ENCODE measurements at regions not wholly inside any gene's neighbourhood (a gene's known extent, or its start where the extent isn't known, plus 50 kb on each side); places are given as distances from the start of the nearest gene placed in this dataset.
"Not testable (repeated sequence)": the region's sequence is repeated elsewhere in the genome, so short reads cannot be mapped to it uniquely, and the experiment has no call there.

DNA sequence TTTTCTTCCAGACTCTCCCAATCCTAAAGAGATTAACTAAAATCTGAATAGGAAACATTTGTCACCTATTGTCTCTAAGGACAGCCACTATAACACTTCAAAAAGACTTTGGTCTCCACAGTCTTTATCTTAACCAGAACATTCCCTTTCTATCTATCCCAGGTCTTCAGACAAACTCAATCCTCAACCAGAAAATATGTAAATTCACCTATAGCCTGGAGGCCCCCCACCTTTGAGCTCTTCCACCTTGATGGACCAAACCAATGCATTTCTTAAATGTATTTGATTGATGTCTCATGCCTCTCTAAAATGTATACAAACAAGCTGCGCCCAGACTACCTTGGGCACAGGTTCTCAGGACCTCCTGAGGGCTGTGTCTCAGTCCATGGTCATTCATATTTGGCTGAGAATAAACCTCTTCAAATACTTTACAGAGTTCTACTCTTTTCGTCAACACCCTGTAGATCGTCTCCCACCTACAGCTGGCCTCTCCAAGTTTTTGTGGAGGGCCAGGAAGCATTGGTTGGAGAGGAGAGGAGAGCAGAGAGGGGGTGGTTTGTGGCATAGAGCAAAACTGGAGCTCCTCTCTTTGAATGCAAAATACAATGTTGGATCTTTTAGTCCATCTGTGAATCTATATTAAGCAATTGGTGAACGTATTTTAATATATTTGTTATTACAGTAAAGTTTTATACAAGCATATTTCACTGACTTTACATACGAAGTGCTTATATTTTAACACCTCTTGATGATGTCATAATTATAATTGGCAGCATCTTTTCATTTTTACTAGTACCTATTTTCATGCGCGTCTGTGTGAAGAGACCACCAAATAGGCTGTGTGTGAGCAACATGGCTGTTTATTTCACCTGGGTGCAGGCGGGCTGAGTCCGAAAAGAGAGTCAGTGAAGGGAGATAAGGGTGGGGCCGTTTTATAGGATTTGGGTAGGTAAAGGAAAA is 230.7 kb upstream of the DUSP10 start:
- no peak for DNase-seq (ENCODE audit: low read depth in 3 of 3, low spot score in 1 of 3)

DNA sequence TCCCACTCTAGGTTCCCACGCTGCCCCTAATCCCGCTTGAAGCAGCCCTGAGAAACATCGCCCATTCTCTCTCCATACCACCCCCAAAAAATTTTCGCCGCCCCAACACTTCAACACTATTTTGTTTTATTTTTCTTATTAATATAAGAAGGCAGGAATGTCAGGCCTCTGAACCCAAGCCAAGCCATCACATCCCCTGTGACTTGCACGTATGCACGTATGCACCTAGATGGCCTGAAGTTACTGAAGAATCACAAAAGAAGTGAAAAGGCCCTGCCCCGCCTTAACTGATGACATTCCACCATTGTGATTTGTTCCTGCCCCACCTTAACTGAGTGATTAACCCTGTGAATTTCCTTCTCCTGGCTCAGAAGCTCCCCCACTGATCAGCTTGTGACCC is 229.1 kb upstream of the DUSP10 start:
- DNase-seq (ENCODE audit: low read depth in 3 of 3, low spot score in 1 of 3), result not testable (repeated sequence)

GRCh38 chr1:221969298-221969858 is 227.5 kb upstream of the DUSP10 start:
- DNase-seq (ENCODE audit: low read depth in 3 of 3, low spot score in 1 of 3), result not testable (repeated sequence)

GRCh38 chr1:221967538-221967937 is 225.6 kb upstream of the DUSP10 start:
- not testable (repeated sequence) for DNase-seq (ENCODE audit: low read depth in 3 of 3, low spot score in 1 of 3)

GRCh38 chr1:221966888-221967287 is 225.0 kb upstream of the DUSP10 start:
- DNase-seq (ENCODE audit: low read depth in 3 of 3, low spot score in 1 of 3), result not testable (repeated sequence)

- DNase-seq (ENCODE audit: low read depth in 3 of 3, low spot score in 1 of 3), result not testable (repeated sequence)
These were observed 224.0 kb upstream of the DUSP10 start for GRCh38 chr1:221965891-221966290.

DNA sequence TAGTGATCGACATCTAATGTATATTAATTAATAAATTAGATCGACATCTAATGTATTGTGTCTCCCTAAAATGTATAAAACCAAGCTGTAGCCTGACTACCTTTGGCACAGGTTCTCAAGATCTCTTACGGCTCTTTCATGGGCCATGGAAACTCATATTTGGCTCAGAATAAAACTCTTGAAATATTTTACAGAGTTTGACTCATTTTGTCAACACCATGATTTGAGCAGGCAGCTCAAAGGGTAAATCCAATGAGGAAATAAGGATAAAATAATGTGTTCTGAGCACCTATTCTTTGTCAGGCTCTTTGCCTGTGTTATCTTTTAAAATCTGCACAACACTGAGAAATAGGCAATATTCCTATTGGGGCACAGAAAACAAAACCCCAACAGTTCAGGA is 223.4 kb upstream of the DUSP10 start:
- DNase-seq (ENCODE audit: low read depth in 3 of 3, low spot score in 1 of 3), result no peak

GRCh38 chr1:221963742-221964141 is 221.9 kb upstream of the DUSP10 start:
- DNase-seq (ENCODE audit: low read depth in 3 of 3, low spot score in 1 of 3), result no peak

- no peak for DNase-seq (ENCODE audit: low read depth in 3 of 3, low spot score in 1 of 3)
These were observed 220.5 kb upstream of the DUSP10 start for GRCh38 chr1:221962385-221962784.

DNA sequence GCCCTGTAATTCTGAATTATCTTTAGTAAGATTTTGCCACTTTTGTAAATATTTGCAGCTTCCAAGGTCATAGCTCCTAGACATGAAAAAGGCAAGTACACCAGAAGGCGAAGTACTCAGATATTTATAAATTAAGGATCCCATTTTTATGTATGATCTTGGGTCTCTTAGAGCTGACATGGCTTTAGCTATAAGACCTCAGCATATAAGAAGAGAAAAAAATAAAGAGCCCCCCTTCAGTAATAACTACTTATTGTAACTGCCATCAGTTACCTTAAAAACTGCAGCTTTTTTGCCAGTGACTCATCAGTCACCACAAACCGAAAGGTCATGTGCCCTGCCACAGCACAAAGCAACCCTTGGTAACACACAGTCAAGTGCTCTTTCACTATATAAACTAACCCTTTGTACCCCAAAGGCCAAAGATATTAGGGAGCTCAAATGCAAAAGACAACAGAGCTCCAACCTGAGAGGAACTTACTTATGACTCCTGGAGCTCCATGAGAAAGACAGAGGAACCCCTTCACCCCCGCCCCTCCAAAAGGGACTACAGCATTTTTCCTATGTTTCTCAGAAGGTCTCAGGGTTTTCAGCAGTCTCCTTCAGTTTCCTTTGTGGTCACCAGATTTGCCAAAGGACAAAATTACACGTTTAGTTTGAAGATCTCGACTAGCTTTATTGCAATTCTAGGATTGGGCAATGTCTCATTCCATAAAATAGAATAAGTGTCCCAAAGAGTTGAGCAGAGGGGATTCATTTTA is 219.8 kb upstream of the DUSP10 start:
- no peak for DNase-seq (ENCODE audit: low read depth in 3 of 3, low spot score in 1 of 3)

DNA sequence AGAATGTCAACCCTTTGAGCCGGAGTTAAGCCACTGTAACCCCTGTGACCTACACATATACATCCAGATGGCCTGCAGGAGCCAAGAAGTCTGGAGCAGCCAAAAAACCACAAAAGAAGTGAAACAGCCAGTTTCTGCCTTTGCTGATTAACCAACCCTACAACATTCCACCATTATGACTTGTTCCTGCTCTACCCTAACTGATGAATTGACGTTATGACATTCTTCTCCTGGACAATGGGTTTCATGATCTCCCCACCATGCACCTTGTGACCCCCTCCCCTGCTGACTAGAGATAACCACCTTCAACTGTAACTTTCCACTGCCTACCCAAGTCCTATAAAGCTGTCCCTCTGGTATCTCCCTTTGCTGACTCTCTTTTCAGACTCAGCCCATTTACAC is 216.3 kb upstream of the DUSP10 start:
- not testable (repeated sequence) for DNase-seq (ENCODE audit: low read depth in 3 of 3, low spot score in 1 of 3)

- DNase-seq (ENCODE audit: low read depth in 3 of 3, low spot score in 1 of 3), result not testable (repeated sequence)
These were observed 215.5 kb upstream of the DUSP10 start for GRCh38 chr1:221957350-221957749.

DNA sequence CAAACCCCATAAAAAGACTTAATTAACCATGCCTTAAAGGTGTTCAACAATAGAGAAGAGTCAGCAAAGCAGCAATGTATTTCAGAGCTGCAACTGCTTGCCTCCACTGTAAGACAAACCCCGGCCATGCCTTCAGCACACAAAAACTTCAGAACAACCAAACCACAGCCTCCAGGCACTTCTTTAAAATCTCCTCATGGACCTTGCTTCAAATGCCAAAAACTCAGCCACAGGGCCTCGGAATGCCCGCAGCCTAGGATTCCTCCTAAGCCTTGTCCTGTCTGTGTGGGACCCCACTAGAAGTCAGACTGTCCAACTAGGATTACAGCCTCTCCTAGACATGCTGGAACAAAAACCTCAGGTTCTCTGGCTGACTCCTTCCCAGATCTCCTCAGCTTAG is 208.1 kb upstream of the DUSP10 start:
- DNase-seq (ENCODE audit: low read depth in 3 of 3, low spot score in 1 of 3), result no peak

- DNase-seq (ENCODE audit: low read depth in 3 of 3, low spot score in 1 of 3), result no peak
These were observed 206.6 kb upstream of the DUSP10 start for GRCh38 chr1:221948459-221948858.

- no peak for DNase-seq (ENCODE audit: low read depth in 3 of 3, low spot score in 1 of 3)
These were observed 205.8 kb upstream of the DUSP10 start for GRCh38 chr1:221947731-221948130.

- DNase-seq (ENCODE audit: low read depth in 3 of 3, low spot score in 1 of 3), result no peak
These were observed 204.9 kb upstream of the DUSP10 start for GRCh38 chr1:221946768-221947167.

GRCh38 chr1:221945669-221946068 is 203.8 kb upstream of the DUSP10 start:
- DNase-seq (ENCODE audit: low read depth in 3 of 3, low spot score in 1 of 3), result no peak

- DNase-seq (ENCODE audit: low read depth in 3 of 3, low spot score in 1 of 3), result no peak
These were observed 202.5 kb upstream of the DUSP10 start for GRCh38 chr1:221944247-221944870.

- DNase-seq (ENCODE audit: low read depth in 3 of 3, low spot score in 1 of 3), result no peak
These were observed 198.7 kb upstream of the DUSP10 start for GRCh38 chr1:221940631-221941030.

GRCh38 chr1:221939607-221940006 is 197.7 kb upstream of the DUSP10 start:
- DNase-seq (ENCODE audit: low read depth in 3 of 3, low spot score in 1 of 3), result no peak

Measured in stimulated activated CD4-positive, alpha-beta T cell treated with anti-CD3 and anti-CD28 coated beads, TNF-alpha, amount 100 ng/mL, for 1 hour (primary cell).